Right lung (tissue), 2 donors: ENCODE measurements at regions not wholly inside any gene's neighbourhood (a gene's known extent, or its start where the extent isn't known, plus 50 kb on each side); places are given as distances from the start of the nearest gene placed in this dataset.
"Not testable (repeated sequence)": the region's sequence is repeated elsewhere in the genome, so short reads cannot be mapped to it uniquely, and the experiment has no call there.

ENCODE experiments used
- DNase-seq, 2 donors: peaks; one replicate each; pipeline ENCODE4 v3.0.0-alpha.2; 2013

GRCh38 chr12:126434412-126434985 is 1369.3 kb downstream of the AACS start:
- DNase-seq = no peak

GRCh38 chr12:126436041-126436440 is 1370.8 kb downstream of the AACS start:
- DNase-seq = no peak

GRCh38 chr12:126437934-126438333 is 1372.7 kb downstream of the AACS start:
- no peak for DNase-seq

GRCh38 chr12:126443977-126444376 is 1378.7 kb downstream of the AACS start:
- no peak for DNase-seq

- DNase-seq = no peak
Measured at GRCh38 chr12:126447346-126447745, 1382.1 kb downstream of the AACS start.

GRCh38 chr12:126451809-126452208 is 1386.6 kb downstream of the AACS start:
- DNase-seq = no peak

GRCh38 chr12:126452686-126453085 is 1387.5 kb downstream of the AACS start:
- DNase-seq = not testable (repeated sequence)

- no peak for DNase-seq
Measured at GRCh38 chr12:126454581-126454980, 1389.3 kb downstream of the AACS start.

- DNase-seq = no peak
Measured at GRCh38 chr12:126457776-126458175, 1392.5 kb downstream of the AACS start.

- DNase-seq = no peak
Measured at GRCh38 chr12:126464153-126464552, 1398.9 kb downstream of the AACS start.

- DNase-seq = no peak
Measured at GRCh38 chr12:126469211-126469610, 1404.0 kb downstream of the AACS start.

GRCh38 chr12:126474703-126475102 is 1409.5 kb downstream of the AACS start:
- no peak for DNase-seq

GRCh38 chr12:126480451-126480850 is 1415.2 kb downstream of the AACS start:
- DNase-seq = no peak

- no peak for DNase-seq
Measured at GRCh38 chr12:126481688-126482087, 1416.5 kb downstream of the AACS start.

GRCh38 chr12:126482238-126482889 is 1417.1 kb downstream of the AACS start:
- no peak for DNase-seq

- peak; percentile 1 to 3 for DNase-seq
Measured at GRCh38 chr12:126483145-126484068, 1418.2 kb downstream of the AACS start.

- no peak for DNase-seq
Measured at GRCh38 chr12:126487431-126487980, 1422.3 kb downstream of the AACS start.

- DNase-seq = no peak
Measured at GRCh38 chr12:126488806-126489205, 1423.6 kb downstream of the AACS start.

GRCh38 chr12:126492181-126492580 is 1426.9 kb downstream of the AACS start:
- no peak for DNase-seq

GRCh38 chr12:126493366-126494108 is 1428.3 kb downstream of the AACS start:
- DNase-seq = no peak

- DNase-seq = no peak
Measured at GRCh38 chr12:126496201-126496600, 1431.0 kb downstream of the AACS start.
